ENCODE measurements at regions not wholly inside any gene's neighbourhood (a gene's known extent, or its start where the extent isn't known, plus 50 kb on each side); places are given as distances from the start of the nearest gene placed in this dataset.
"Not testable (repeated sequence)": the region's sequence is repeated elsewhere in the genome, so short reads cannot be mapped to it uniquely, and the experiment has no call there.

GRCh38 chr2:8494589-8494988, 187.3 kb upstream of the ID2 start:
- DNase-seq (ENCODE audit: low read depth in 2 of 2): no peak

DNA sequence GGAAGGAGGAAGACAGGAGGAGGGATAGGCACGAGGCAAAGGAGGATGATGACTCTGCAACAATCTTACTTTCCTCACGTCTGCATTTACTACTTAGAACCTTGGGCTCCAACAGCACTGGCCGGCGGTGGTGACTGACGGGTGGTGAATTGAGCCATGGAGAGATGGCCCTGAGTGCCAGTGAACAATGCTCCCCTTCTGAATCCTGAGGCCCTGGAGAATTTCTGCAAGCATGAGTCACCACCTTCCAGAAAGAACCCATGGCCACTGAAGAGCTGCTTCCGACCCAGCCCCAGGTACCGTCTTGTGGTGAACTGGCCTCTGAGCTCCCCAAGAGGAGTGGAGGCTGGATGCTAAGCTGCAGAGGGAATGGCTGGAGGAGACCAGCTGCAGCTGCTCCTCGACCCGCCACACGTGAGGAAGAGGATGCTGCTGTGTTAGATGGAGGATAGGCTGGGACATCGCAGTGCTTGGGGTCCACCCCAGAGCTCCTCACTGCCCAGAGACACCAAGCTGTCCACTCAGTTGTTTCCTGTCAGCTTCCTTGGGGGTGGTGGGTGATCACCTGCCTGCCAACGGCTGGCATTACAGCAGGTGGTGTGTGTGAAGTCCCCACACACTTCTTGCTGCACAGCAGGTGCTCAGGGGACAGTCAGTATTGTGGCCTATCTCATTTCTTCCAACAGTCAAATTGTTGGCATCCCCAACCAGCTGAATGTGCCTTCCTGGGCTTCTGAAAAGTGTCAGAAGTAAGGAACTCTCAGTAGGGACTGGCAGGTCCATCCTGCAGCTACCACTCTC, 186.5 kb upstream of the ID2 start:
- DNase-seq (ENCODE audit: low read depth in 2 of 2): no peak

DNA sequence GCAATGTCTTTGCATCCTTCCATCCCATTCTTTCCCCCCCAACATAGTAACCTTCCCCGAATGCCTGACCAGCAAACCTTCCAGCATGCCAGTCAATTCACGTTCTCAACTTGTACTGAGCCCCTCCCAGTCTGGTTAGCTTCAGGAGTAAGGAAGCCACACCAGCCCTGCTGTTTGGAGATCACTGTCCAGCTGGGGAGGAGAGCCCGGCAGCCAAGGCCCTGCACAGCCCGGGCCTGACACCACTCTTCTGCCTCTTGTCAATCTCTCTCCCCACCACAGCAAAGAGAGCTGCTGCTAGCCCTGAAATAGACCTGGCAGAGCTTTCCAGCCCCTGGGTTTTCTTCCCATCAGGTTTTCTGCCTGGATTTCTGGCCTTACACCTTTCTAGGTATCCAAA, 185.8 kb upstream of the ID2 start:
- DNase-seq (ENCODE audit: low read depth in 2 of 2): no peak

- DNase-seq (ENCODE audit: low read depth in 2 of 2): no peak
These were observed 185.2 kb upstream of the ID2 start for GRCh38 chr2:8496617-8497016.

- DNase-seq (ENCODE audit: low read depth in 2 of 2): no peak
These were observed 182.9 kb upstream of the ID2 start for GRCh38 chr2:8498994-8499393.

DNA sequence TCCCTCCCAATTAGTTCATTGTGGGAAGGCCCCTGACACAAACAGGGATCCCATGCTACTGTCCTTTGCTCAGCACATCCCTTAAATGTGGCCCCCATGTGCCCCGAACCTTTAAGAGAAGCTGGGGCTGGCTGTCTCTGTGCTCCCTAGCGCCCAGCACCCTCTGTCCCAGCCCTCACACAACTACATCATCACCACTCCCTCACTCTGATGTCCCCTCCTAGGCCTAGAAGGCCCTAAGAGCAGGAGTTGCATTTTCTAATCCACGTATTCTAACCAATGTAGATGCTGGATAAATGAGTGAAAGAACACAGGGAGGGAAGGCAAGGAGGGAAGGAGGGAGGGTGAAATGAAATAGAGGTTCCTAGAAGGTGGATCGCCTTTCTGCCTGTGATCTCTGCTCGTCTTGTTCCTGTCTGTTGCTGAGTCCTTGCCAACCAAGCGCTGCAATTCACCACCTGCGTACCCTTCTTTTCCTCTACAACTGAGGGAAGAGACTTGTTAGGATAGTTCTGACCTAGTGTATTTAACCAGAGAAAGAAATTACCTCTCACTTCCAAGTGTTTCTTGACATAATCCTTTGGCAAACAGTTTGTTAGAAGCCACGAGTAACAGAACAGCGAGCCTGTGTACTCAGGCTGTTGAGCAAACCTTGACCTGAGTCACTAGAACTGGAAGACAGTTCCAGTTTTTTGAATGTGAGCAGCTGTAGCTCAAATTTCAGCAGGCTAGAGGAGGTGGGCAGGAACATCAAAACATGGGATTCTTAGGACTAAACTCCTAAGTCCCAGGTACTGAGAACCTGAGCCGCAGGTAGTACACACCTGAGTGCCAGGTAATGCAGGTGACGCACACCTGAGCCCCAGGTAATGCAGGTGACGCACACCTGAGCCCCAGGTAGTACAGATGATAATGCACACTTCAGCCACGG, 181.5 kb upstream of the ID2 start:
- DNase-seq (ENCODE audit: low read depth in 2 of 2): no peak

DNA sequence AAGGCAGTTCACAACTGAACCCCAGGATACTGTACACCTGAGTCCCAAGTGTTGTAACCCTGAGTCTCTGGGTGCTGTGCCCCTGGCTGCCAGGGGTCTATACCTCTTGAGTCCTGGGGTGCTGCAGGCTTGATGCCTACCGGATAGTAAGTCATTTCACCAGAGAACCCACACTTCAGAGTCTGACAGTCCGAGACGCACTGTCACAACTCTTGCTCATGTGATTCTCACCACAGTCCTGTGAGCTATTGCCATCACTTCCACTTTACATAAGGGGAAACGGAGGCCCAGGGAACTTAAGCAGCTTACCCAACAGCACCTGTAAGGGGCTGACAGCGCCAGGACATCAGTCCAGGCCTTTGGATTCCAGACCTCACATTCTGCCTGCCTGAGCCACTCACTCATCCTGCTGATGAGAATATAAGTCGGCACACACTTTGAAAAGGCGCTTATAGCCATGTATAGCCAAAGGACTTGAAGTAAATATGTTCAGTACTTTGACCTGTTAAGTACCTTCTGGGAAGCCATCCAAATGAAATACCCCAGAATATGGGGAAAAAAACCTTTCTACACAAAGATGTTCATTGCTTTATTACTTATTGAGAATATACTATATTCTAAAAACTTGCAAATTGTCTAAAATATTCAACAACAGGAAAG, 180.7 kb upstream of the ID2 start:
- no peak for DNase-seq (ENCODE audit: low read depth in 2 of 2)

- DNase-seq (ENCODE audit: low read depth in 2 of 2): no peak
These were observed 179.5 kb upstream of the ID2 start for GRCh38 chr2:8502316-8502715.

DNA sequence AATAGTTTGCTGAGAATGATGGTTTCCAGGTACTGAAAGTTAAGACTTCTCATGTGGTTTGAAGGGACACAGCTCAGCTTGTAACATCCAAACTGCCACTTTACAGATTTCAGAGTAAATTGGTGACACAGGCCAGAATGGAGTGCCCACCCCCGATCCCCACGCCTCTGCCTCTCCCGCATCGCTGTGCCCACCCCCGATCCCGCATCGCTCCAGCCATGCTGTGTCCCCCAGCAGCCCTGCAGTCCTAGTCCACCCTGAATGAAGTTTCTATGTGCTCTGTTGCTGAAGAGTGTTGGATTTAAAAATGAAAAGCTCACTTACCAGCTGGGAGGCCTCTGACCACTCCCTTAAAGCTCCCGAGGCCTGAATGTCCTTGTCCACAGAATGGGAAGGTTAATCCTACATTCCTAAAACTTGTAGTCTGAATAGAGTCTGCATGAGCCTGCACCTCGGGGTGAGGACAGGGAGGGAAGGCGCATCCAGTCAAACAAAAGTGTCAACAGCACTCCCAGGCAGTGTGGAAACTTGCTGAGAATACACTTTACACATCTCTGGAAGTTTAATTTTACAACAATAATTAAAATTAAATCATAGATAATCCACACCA, 176.4 kb upstream of the ID2 start:
- DNase-seq (ENCODE audit: low read depth in 2 of 2): no peak

GRCh38 chr2:8506746-8507145, 175.1 kb upstream of the ID2 start:
- DNase-seq (ENCODE audit: low read depth in 2 of 2): no peak

- DNase-seq (ENCODE audit: low read depth in 2 of 2): no peak
These were observed 173.1 kb upstream of the ID2 start for GRCh38 chr2:8508766-8509165.

- no peak for DNase-seq (ENCODE audit: low read depth in 2 of 2)
These were observed 172.2 kb upstream of the ID2 start for GRCh38 chr2:8509621-8510020.

- DNase-seq (ENCODE audit: low read depth in 2 of 2): not testable (repeated sequence)
These were observed 171.8 kb upstream of the ID2 start for GRCh38 chr2:8510055-8510454.

GRCh38 chr2:8510519-8510918, 171.3 kb upstream of the ID2 start:
- DNase-seq (ENCODE audit: low read depth in 2 of 2): no peak

GRCh38 chr2:8511868-8512612, 169.8 kb upstream of the ID2 start:
- no peak for DNase-seq (ENCODE audit: low read depth in 2 of 2)

DNA sequence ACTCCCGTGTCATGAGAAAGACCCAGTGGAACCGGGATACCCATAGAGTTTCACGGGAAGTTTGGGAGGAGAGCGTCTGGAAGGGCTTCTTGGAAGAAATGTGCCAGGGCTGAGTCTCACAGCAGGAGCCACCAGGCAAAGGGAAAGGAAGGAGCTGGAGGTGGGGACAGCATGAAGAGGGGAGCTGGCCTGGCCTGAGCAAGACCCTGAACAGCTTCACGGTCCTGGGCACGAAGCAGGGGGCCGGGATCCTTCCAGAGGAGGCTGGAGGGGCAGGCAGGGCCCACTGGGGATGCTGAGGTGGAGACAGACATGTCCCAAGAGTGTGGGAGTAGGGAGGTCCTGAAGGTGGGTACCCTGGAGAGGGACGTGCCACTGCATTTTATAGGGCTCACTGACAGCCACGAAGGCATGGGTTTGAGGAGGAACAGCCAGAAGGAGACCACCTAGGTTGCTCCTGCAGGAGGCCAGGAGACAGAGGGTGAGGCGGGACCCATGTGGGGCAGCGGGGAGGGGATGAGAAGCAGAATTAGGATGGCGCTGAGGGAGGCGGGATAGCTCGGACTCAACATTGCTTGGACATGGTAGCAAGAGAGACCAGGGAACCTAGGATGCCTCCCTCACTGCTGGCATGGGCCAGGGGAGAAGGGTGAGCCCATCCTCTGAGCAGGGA, 168.1 kb upstream of the ID2 start:
- no peak for DNase-seq (ENCODE audit: low read depth in 2 of 2)

DNA sequence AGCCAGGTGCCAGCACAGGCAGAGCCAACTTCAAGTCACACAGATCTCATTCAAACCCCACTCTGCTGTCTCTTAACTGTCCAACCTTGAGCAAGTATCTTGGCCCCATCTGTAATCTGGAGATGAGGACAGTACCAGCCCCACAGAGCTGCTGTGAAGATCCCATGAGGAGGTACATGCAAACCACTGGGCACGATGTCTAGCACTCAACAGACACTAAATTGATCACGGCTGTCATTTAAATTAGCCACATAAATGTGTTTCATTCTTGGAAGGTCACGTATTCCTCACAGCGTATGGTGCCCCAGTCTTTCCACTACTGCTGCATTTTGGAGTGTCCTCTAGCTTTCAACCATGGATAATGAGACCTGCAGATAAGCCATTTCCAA, 167.6 kb upstream of the ID2 start:
- DNase-seq (ENCODE audit: low read depth in 2 of 2): no peak

GRCh38 chr2:8514796-8515758, 166.8 kb upstream of the ID2 start:
- DNase-seq (ENCODE audit: low read depth in 2 of 2): peak; percentile 33 to 56

DNA sequence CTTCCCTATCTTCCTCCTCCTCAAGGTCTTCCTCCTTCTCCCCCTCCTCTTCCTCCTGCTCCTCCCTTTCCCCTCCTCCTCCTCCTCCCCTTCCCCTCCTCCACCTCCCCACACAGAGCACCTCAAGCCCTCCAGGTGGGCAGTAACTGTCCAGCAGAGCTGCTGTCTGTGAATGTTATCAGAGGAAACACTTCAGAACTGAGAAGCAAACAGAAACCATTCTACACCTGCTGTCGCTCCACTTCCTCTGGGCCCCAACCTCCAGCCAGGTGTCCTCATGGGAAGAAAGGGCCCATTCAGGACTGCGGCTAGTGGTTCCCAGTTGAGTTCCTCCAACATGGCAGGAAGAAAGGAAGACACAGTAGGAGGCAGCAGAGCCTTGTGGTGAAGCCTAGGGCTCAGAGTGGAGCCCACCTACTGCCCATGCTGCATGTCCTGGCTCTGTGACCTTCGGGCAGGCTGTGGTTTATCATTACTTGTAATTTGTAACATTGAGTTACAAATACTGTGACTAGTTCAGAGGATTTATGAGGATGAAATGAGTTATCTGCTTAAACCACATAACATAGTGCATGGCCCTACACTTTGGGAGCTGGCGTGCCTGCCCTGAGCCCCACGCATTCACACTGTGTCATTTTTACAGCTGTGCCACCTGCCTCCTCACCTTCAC, 165.9 kb upstream of the ID2 start:
- peak in 1 of 2 donors; percentile 17 for DNase-seq (ENCODE audit: low read depth in 2 of 2)
